Stimulated activated naive CD8-positive, alpha-beta T cell treated with anti-CD3 and anti-CD28 coated beads, Interleukin-15, Interleukin-2, amounts not matched to agents 100 U/mL and 50 U/mL, for 24 hours (primary cell): ENCODE measurements at regions not wholly inside any gene's neighbourhood (a gene's known extent, or its start where the extent isn't known, plus 50 kb on each side); places are given as distances from the start of the nearest gene placed in this dataset.
"Not testable (repeated sequence)": the region's sequence is repeated elsewhere in the genome, so short reads cannot be mapped to it uniquely, and the experiment has no call there.

Experiments used
- ATAC-seq: fragments of 150-1000 bp; cut with Tn5 transposase; one replicate; pipeline ENCODE4 v1.10.0; 2021
- DNase-seq: peaks from one replicate; pipeline ENCODE4 v3.0.0; 2021

DNA sequence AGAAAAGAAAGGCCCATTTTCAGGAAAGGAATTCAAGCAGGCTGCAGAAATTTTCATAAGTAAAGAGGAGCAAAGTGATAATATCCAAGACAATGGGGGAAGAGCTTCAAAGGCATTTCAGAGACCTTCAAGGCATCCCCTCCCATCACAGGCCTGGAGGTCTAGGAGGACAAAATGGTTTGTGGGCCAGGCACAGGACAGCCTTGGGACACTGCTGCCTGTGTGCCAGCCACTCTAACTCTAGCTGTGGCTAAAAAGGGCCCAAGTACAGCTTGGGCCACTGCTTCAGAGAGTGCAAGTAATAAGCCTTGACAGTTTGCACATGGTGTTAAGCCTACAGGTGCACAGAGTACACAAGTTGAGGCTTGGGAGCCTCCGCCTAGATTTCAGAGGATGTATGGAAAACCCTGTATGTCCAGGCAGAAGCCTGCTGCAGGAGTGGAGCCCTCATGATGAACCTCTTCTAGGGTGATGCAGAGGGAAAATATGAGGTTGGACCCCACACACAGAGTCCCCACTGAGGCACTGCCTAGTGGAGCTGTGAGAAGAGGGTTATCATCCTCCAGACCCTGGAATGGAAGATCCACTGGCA lies 51.8 kb upstream of the ZSWIM5 start:
- no peak for ATAC-seq

DNA sequence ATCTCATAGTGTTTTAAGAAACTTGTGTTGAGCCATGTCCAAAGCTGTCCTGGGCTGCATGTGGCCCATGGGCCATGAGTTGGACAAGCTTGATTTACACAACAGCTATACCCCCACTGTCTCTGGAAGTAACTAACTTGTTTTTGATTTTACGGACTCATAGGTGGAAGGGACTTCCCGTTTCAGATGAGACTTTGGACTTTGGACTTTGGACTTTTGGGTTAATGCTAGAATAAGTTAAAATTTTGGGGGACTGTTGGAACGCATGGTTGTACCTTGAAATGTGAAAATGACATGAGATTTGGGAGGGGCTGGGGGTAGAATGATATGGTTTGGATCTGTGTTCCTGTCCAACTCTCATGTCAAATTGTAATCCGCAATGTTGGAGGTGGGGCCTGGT lies 52.6 kb upstream of the ZSWIM5 start:
- ATAC-seq: no peak
- no peak for DNase-seq

More for the DNA sequence above, 51.8 kb upstream of the ZSWIM5 start:
- peak; percentile 4 for DNase-seq

DNA sequence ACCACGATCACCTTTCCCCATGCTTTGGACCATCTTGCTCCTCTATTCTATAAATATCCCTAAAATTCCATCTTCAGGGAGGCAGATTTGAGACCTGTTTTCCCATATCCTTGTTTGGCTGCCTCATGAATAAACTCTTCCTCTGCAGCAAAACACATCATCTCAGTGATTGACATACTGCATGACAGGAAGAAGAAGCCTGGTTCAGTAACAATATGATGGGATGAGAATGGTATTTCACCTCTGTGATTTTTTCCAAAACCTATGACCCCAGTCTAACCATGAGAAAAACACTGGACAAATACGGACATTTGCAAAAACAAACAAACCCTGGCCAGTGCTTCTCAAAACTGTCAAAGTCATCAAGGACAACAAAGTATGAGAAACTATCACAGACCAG lies 53.8 kb upstream of the ZSWIM5 start:
- no peak for DNase-seq
- ATAC-seq: no peak

DNA sequence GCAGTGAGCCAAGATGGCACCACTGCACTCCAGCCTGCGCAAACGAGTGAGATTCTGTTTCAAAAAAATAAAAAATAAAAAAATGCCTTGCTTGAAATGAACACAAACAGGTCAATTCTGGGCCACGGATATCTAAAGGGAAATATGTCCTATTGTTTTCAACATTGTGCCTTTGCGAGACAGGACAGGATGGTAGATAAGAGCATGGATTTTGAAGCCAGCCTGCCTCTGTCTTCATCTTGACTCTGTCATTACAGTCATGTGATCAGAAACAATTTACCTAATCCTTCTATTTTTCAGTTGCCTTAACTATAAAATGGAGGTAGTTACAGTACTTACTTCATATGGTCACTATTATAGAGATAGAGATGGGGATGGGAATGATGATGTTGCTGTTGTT lies 56.7 kb upstream of the ZSWIM5 start:
- no peak for DNase-seq
- ATAC-seq: no peak

DNA sequence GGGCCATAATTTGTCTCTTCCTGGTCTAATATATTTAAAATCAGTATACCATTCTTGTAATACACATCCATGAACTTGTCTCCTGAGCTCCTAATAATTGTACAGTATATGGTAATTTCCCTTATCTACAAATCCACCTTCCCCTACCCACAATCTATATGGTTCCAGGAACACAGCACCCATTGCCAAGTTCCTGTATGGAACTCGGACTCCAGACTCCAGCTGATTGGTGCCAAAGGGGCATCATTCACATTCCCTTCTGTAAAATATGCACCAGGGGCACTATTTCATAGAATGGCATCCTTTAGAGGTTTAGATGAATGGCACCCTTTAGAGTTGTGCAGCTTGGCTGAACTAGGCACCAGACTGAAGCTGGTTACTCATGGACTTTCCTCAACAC lies 58.8 kb upstream of the ZSWIM5 start:
- ATAC-seq (no peak), DNase-seq (no peak)

DNA sequence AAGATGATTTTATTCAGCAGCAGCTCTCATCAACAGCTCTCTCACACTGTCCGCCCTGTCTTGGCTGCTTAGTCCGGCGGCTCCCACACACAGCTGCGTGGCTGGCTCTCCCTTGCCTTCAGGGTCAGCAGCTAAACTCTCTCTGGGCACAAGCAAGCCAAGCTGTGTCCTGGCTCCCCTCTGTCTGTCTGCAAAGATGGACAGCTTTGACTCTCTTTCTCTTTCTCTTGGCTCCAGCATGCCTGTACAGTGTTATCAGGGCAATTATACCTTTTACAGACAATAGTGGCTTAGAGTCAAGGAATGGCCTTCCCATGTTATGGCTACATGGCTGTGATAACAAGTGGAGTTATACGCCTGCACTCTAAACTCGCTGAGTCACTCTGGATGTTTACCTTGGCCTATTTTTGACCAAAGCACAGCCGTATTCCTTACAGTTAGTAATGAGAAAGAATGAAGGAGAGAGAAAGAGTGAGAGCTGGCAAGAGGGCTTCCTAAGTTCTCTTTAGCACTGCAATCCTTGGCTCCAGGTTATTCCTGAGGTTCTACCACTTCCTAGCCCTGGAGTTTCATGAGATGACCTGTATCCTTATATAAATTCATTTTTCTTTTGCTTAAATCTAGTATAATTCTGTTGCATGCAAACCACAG lies 59.9 kb upstream of the ZSWIM5 start:
- no peak for DNase-seq
- ATAC-seq: no peak

DNA sequence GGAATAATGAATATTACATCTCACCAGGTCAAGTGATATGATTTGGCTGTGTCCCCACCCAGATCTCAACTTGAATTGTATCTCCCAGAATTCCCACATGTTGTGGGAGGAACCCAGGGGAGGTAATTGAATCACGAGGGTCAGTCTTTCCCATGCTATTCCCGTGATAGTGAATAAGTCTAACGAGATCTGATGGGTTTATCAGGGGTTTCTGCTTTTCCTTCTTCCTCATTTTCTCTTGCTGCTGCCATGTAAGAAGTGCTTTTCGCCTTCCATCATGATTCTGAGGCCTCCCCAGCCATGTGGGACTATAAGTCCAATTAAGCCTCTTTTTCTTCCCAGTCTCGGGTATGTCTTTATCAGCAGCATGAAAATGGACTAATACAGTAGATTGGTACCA lies 58.4 kb upstream of the HPDL start:
- not testable (repeated sequence) for DNase-seq, ATAC-seq

DNA sequence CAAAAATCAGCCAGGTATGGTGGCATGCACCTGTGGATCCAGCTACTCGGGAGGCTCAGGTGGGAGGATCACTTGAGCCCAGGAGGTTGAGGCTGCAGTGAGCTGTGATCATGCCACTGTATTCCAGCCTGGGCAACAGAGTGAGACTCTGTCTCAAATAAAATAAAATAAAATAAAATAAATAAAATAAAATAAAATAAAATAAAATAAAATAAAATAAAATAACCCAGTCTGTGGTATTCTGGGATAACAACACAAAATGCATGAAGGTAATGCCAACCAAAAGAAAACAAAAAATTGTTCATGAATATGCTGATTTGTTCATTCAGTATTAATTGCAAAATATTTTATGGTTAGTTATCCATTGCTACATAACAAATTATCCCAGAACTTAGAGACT lies 54.4 kb upstream of the HPDL start:
- DNase-seq: not testable (repeated sequence)

DNA sequence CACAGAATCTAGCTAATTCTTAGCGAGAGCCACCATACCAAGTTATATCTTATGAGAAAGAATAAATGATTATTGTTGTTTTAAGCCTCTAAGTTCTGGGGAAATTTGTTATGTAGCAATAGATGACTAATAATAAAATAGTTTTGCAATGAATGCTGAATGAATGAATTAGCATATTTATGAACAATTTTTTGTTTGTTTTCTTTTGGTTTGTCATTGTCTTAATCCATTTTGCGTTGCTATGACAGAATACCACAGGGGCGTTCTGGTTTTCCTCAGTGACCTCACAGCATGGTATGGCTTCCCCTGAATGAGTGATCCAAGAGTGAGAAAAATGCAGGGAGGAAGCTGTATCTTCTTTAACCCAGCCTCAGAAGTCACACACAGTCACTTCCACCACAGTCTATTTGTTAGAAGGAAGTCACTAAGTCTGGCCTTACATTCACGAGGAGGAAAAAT lies 53.8 kb upstream of the HPDL start:
- ATAC-seq: no peak
- no peak for DNase-seq

More for the DNA sequence above, 54.4 kb upstream of the HPDL start:
- ATAC-seq: not testable (repeated sequence)

DNA sequence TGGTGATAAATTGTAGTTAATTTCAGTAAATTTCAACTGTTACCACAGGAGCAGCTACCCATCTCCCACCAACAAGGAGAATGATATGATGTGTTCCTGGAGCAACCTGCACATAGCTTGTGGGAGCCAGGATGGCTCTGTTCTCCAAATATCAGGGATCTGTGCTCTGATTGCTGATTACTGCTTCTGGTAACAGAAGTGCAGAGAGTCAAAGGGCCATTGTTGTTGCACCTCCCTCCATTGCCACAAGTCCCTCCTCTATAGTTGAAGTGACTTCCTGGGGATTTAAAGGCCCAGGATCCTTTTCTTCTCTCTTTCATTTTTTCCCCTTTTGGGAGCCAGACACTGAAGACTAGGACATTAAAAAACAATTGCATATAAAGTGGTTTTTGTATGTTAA lies 51.6 kb upstream of the HPDL start:
- no peak for DNase-seq
- ATAC-seq: no peak
